GM19240 (cell line): ENCODE measurements at regions not wholly inside any gene's neighbourhood (a gene's known extent, or its start where the extent isn't known, plus 50 kb on each side); places are given as distances from the start of the nearest gene placed in this dataset.

Experiments
- DNase-seq: peaks from one replicate; pipeline ENCODE4 v3.0.0; 2011; ENCODE audit warnings: low spot score; ENCODE audit not compliant: insufficient read length

- no peak for DNase-seq
These were observed 214.0 kb downstream of the PIK3R1 start for GRCh38 chr5:68429510-68429909.

- no peak for DNase-seq
These were observed 214.7 kb downstream of the PIK3R1 start for GRCh38 chr5:68430279-68430678.

DNA sequence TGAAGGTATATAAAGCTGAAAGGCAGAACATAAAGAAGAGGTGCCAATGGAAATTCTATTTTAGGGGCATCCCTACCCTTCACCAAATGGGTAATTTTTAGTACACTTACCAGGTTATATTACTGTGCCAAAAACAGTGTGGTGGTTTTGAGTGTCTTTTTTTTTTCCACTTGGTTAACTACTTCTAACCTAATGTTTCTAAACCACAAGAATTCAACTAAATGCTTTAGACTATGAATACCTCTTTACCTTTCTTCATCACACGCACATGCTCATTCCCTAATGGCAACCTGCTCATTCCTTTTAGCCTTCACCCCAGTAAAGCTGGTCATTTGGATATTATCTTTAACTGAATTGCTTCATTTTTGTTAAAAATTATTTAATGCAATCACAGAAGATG, 215.6 kb downstream of the PIK3R1 start:
- no peak for DNase-seq

- DNase-seq = no peak
These were observed 216.2 kb downstream of the PIK3R1 start for GRCh38 chr5:68431601-68432337.

DNA sequence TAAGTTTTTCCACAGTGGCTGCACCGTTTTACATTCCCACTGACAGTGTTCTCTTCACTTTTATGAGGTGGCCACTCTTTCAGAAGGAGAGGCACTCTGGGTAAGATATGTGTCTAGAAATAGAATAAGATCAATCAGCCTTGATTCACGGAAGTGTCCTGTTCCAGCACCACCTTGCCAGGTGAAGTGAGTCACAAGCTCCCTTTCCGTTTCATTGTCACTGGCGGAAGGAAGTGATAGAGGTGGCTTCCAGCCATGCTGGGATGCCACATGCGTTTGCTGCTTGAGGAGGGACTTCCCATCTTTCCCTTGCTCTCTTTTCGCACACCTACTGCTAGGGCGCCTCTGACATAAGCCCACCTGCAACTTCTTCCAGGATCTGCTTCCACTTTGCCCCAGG, 217.1 kb downstream of the PIK3R1 start:
- no peak for DNase-seq

DNA sequence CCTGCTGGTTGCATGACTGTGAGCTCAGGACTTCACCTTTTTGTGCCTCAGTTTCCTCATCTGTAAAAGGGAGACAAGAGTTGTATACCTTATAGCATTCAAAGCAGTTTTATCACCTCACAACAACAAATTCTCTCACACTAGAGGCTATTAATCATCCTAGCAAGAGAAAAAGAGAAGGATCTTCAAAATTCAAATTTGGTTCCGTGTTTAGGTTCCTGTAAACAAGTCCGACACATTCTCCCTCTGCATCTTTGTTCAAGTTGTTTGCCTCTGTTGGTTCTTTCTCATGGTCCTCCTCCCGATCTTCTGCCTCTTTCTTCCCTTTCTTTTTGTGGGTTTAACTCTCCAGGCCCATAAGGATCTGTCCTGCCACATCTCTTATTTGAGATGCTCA, 218.0 kb downstream of the PIK3R1 start:
- no peak for DNase-seq

GRCh38 chr5:68433923-68434879, 218.6 kb downstream of the PIK3R1 start:
- DNase-seq = peak; percentile 72

DNA sequence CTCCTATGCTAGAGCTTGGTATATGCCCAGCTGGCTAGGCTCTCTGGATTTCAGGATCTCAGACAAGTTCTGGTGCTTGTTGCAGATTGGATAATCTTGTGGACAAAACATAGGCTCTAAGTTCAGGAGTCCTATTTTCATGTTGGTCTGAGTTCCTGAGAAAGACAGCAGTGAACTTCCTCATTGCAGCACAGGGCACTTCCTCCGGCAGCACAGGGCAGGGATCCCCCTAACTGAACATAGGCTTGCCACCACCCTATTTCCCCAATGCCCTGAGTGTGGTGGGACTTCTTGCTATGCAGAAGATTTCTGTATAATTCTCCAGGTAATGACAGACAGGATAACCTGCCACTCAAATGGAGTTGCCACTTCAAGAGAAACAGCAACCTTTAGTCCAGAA, 220.1 kb downstream of the PIK3R1 start:
- DNase-seq = no peak

DNA sequence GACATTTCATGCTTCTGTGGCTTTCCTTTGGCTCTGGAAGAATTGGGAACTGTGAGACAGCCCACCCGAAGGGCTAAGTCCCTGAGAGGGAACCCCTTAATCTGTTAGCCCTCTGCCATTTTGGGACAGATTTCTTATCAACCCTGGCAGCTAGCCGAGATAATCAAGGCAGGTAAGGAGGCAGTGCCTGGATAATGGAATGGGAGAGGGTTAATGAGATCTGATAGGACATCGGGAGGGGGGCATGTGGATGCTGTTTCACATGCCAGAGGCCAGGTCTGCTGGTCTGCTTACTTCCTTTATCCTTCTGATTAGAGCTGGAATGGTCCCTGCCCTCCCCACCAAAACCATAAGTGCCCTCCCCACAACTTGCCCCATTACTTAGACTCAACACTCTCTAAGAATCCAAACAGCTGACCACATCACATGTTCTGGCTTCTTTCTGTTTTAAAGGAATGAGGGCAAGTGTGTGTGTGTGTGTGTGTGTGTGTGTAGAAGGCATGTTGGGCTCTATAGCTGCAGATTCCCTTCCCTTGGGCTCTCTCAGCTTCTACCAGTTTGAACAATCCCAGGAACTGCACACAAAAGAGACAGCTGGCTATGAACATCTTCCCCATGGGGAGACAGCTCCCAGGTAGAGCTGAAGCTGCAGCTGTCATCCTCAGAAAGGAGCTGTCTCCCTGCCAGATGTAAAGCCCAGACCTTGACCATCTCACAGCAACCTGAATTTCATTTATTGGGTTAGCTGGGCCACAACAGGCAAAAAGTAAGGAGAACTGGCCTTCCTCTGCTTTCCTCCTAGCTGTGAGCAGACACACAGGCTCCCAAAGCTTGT, 221.3 kb downstream of the PIK3R1 start:
- DNase-seq = no peak

DNA sequence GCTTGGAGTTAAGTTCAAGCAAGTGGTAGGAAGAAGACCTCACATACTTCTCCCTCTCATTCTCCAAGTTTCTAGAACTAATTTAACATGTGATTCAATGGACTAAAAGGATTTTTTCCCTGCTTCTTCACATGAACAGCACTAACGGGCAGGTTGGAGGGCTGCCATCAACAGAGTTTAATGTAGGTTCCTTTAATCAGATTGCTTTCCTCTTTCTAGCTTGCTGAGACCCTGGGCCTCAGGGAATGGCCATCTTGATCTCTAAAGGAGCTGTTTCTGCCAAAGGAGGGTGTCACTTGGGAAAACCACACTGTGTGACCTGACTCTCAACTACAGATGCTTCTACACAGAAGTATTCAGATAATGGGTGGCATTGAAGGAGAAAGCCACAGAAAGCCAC, 223.3 kb downstream of the PIK3R1 start:
- no peak for DNase-seq

GRCh38 chr5:68440245-68440644, 224.7 kb downstream of the PIK3R1 start:
- DNase-seq = no peak

- no peak for DNase-seq
These were observed 225.1 kb downstream of the PIK3R1 start for GRCh38 chr5:68440651-68441050.

- no peak for DNase-seq
These were observed 225.9 kb downstream of the PIK3R1 start for GRCh38 chr5:68441309-68442073.

GRCh38 chr5:68443091-68443490, 227.5 kb downstream of the PIK3R1 start:
- no peak for DNase-seq

DNA sequence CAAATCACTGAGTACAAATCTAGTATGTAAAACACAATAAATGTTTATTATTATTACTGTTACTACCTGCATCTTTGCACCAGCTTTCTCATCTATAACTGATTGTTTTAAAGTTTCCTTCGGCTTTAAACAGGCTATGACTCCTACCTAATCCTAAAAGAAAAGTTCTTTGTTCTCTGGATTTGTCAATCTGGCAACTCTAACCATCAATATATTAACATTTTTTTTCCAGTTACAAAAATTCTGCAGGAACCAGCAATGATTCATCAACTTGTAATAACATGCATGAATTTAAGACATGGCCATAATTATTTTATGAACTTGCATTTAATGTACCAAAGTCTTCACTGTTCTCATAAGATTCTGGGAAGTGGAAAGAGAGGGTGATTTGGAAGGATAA, 228.5 kb downstream of the PIK3R1 start:
- DNase-seq = no peak

DNA sequence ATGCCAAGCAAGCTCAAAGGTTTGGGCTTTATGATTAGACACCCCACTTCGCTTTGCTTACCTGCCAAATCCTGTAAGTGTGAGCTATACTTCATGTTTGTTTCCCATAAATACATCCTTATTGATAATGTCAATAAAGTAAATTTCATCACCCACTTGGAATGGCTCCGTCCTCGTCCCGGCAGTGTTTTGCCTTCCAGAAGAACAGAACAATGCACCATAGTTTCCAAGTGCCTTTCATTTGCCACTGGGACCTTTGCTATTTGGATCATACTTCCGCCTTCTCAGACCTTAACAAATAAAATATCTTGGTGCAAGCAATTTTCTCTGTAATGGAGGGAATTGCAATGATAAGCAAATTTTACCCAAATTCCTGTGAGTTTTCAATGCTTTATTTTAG, 229.3 kb downstream of the PIK3R1 start:
- DNase-seq = no peak

- no peak for DNase-seq
These were observed 229.9 kb downstream of the PIK3R1 start for GRCh38 chr5:68445257-68446069.

- DNase-seq = no peak
These were observed 230.5 kb downstream of the PIK3R1 start for GRCh38 chr5:68446070-68446357.

GRCh38 chr5:68446487-68446894, 230.9 kb downstream of the PIK3R1 start:
- no peak for DNase-seq
